ENCODE measurements at regions not wholly inside any gene's neighbourhood (a gene's known extent, or its start where the extent isn't known, plus 50 kb on each side); places are given as distances from the start of the nearest gene placed in this dataset.

DNA sequence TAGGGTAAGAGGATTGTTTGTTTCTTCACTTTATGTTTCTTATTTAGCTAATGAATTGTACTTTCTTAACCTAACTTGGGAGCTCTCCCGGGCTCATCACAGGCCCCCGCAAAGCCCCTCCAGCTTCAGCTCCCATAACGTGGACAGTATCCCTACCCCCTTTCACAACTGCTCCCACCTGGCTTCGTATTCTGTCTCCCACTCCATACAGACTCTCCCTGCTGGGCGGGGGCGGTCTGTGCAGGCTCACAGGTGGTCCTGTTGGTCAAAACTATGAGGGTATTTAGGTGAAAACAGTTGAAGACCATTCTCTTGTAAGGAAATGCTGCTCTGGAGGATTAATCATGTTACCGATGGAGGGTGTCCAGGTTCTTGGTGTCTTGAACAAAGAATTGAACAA is 805.3 kb downstream of the SEMA5A start:
- ATAC-seq (ENCODE audit: insufficient read depth, low FRiP score) (no peak), DNase-seq (no peak)
- Histone ChIP-seq H3K9me3 (ENCODE audit: control insufficient read depth in 4 of 4, insufficient read depth in 3 of 4, low read length in 3 of 4) (no peaks in the 10 kb centered on the region), H3K4me1 (ENCODE audit: control insufficient read depth in 5 of 5, insufficient read depth in 5 of 5, low read length in 5 of 5) (no peaks in the 10 kb centered on the region), H3K9ac (ENCODE audit: insufficient read depth in 1 of 2, low read length in 2 of 2) (no peak overlapping the region), H3K4me3 (no peak overlapping the region), H3K36me3 (ENCODE audit: control insufficient read depth in 4 of 4, insufficient read depth in 4 of 4, low read length in 4 of 4) (no peaks in the 10 kb centered on the region), H3K27ac (ENCODE audit: low read depth in 1 of 2, low read length in 1 of 2) (no peak overlapping the region), H3K27me3 (ENCODE audit: control insufficient read depth in 3 of 3, insufficient read depth in 3 of 3, low read length in 2 of 3) (no peaks in the 10 kb centered on the region)
- WGBS, 2 donors = 79 to 87% methylated on average over 7 of the region's 7 CpGs
- TF ChIP-seq, protein P1, sequence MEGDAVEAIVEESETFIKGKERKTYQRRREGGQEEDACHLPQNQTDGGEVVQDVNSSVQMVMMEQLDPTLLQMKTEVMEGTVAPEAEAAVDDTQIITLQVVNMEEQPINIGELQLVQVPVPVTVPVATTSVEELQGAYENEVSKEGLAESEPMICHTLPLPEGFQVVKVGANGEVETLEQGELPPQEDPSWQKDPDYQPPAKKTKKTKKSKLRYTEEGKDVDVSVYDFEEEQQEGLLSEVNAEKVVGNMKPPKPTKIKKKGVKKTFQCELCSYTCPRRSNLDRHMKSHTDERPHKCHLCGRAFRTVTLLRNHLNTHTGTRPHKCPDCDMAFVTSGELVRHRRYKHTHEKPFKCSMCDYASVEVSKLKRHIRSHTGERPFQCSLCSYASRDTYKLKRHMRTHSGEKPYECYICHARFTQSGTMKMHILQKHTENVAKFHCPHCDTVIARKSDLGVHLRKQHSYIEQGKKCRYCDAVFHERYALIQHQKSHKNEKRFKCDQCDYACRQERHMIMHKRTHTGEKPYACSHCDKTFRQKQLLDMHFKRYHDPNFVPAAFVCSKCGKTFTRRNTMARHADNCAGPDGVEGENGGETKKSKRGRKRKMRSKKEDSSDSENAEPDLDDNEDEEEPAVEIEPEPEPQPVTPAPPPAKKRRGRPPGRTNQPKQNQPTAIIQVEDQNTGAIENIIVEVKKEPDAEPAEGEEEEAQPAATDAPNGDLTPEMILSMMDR (IDR thresholded peaks at IDR 0.05; ENCODE audit: control extremely low read depth, extremely low read depth) = no peak

DNA sequence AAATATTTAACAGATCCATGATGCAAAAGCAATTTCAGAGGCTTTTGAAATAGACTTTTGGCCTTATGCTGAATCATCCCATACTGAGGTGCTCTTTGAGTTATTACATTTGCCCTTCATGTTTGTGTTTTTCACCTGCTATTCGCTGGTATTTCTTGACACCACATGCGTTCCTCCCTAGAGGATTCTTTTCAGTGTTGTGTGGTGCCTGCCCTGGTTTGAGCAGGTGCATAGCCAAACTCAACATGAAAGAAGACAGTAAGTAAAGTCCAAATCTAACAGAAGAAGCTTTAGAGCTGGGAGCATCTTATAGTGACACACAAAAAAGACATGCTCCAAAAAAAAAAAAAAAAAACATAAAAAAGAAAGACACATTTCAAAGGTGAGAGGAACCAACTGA is 796.3 kb downstream of the SEMA5A start:
- 92 to 93% methylated on average over 2 of the region's 2 CpGs for WGBS, 2 donors
- Histone ChIP-seq H3K9ac (ENCODE audit: insufficient read depth in 1 of 2, low read length in 2 of 2) (no peak overlapping the region), H3K4me1 (ENCODE audit: control insufficient read depth in 5 of 5, insufficient read depth in 5 of 5, low read length in 5 of 5) (no peaks in the 10 kb centered on the region), H3K27ac (ENCODE audit: low read depth in 1 of 2, low read length in 1 of 2) (no peak overlapping the region), H3K4me3 (no peak overlapping the region), H3K27me3 (ENCODE audit: control insufficient read depth in 3 of 3, insufficient read depth in 3 of 3, low read length in 2 of 3) (no peaks in the 10 kb centered on the region), H3K36me3 (ENCODE audit: control insufficient read depth in 4 of 4, insufficient read depth in 4 of 4, low read length in 4 of 4) (no peaks in the 10 kb centered on the region), H3K9me3 (ENCODE audit: control insufficient read depth in 4 of 4, insufficient read depth in 3 of 4, low read length in 3 of 4) (no peaks in the 10 kb centered on the region)
- no peak for ATAC-seq (ENCODE audit: insufficient read depth, low FRiP score)
- TF ChIP-seq, protein P1 (IDR thresholded peaks at IDR 0.05; ENCODE audit: control extremely low read depth, extremely low read depth) = no peak
- no peak for DNase-seq

DNA sequence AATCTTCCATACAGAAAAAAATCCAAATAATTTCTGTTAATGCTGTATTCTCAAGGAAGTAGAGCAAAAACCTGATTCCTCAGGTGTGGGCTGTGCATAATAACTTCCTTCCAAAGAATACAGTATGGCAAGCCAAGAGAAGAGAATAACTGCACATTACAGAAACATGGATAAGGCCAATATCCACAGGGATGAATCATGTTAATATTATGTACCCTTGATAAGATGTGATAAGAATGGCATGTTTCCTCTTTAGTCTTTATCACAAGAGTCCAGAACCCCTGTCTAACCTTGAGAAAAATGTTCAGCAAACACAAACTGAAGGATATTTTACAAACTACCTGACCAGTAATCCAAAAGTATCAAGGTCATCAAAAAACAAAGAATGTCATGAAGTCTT is 795.8 kb downstream of the SEMA5A start:
- H3K9me3 ChIP-seq (ENCODE audit: control insufficient read depth in 4 of 4, insufficient read depth in 3 of 4, low read length in 3 of 4) = no peaks in the 10 kb centered on the region
- no peak overlapping the region for H3K4me3 ChIP-seq
- no peaks in the 10 kb centered on the region for H3K4me1 ChIP-seq (ENCODE audit: control insufficient read depth in 5 of 5, insufficient read depth in 5 of 5, low read length in 5 of 5)
- H3K27me3 ChIP-seq (ENCODE audit: control insufficient read depth in 3 of 3, insufficient read depth in 3 of 3, low read length in 2 of 3) = no peaks in the 10 kb centered on the region
- no peak overlapping the region for H3K27ac ChIP-seq (ENCODE audit: low read depth in 1 of 2, low read length in 1 of 2)
- H3K36me3 ChIP-seq (ENCODE audit: control insufficient read depth in 4 of 4, insufficient read depth in 4 of 4, low read length in 4 of 4) = no peaks in the 10 kb centered on the region
- no peak overlapping the region for H3K9ac ChIP-seq (ENCODE audit: insufficient read depth in 1 of 2, low read length in 2 of 2)
- ATAC-seq (ENCODE audit: insufficient read depth, low FRiP score) (no peak), DNase-seq (no peak)
- TF ChIP-seq, protein P1 (IDR thresholded peaks at IDR 0.05; ENCODE audit: control extremely low read depth, extremely low read depth) = no peak

DNA sequence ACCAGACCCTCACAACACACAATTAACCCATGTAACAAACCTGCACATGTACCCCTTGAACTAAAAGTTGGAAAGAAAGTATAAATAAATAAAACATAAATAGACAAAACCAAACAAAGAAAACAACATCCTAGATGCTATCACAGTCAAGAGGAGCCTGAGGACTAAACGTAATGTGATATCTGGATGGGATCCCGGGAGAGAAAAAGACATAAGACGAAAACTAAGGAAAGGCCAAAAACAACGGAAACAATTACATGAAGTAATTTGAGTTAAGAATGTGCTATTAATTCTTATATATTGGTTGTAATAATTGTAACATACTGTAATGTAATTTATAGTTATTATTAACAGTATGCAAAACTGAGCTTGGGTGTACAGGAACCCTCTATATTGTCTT is 793.9 kb downstream of the SEMA5A start:
- Histone ChIP-seq H3K4me3 (no peak overlapping the region), H3K36me3 (ENCODE audit: control insufficient read depth in 4 of 4, insufficient read depth in 4 of 4, low read length in 4 of 4) (no peaks in the 10 kb centered on the region), H3K9me3 (ENCODE audit: control insufficient read depth in 4 of 4, insufficient read depth in 3 of 4, low read length in 3 of 4) (no peaks in the 10 kb centered on the region), H3K27me3 (ENCODE audit: control insufficient read depth in 3 of 3, insufficient read depth in 3 of 3, low read length in 2 of 3) (no peaks in the 10 kb centered on the region), H3K27ac (ENCODE audit: low read depth in 1 of 2, low read length in 1 of 2) (no peak overlapping the region), H3K4me1 (ENCODE audit: control insufficient read depth in 5 of 5, insufficient read depth in 5 of 5, low read length in 5 of 5) (no peaks in the 10 kb centered on the region), H3K9ac (ENCODE audit: insufficient read depth in 1 of 2, low read length in 2 of 2) (no peak overlapping the region)
- DNase-seq (no peak), ATAC-seq (ENCODE audit: insufficient read depth, low FRiP score) (no peak)
- 83 to 94% methylated on average over 4 of the region's 4 CpGs for WGBS, 2 donors
- TF ChIP-seq, protein P1 (IDR thresholded peaks at IDR 0.05; ENCODE audit: control extremely low read depth, extremely low read depth) = no peak

Measured in lung (tissue), 11 donors.